ENCODE measurements at regions not wholly inside any gene's neighbourhood (a gene's known extent, or its start where the extent isn't known, plus 50 kb on each side); places are given as distances from the start of the nearest gene placed in this dataset.

GRCh38 chr1:227451954-227452353, 111.4 kb upstream of the ZNF678 start:
- no peak for TF ChIP-seq CTCF (IDR thresholded peaks at IDR 0.05; ENCODE audit: borderline replicate concordance, extremely low read depth, low read length, poor library complexity, severe bottlenecking)
- no peak for TF ChIP-seq EZH2 (IDR thresholded peaks at IDR 0.05; ENCODE audit: borderline replicate concordance, low read depth, low read length, severe bottlenecking)

Measured in DND-41 (cell line).